SH-SY5Y (cell line): ENCODE measurements at regions not wholly inside any gene's neighbourhood (a gene's known extent, or its start where the extent isn't known, plus 50 kb on each side); places are given as distances from the start of the nearest gene placed in this dataset.

Experiments used
- GATA2 ChIP-seq: IDR thresholded peaks from 2 replicates; pipeline ENCODE4 v1.6.1; 2011; ENCODE audit warnings: mild to moderate bottlenecking, low read depth, low read length
- GATA3 ChIP-seq: IDR thresholded peaks from 2 replicates; pipeline ENCODE4 v1.6.1; 2011; ENCODE audit warnings: low read depth, mild to moderate bottlenecking, low read length, moderate library complexity

DNA sequence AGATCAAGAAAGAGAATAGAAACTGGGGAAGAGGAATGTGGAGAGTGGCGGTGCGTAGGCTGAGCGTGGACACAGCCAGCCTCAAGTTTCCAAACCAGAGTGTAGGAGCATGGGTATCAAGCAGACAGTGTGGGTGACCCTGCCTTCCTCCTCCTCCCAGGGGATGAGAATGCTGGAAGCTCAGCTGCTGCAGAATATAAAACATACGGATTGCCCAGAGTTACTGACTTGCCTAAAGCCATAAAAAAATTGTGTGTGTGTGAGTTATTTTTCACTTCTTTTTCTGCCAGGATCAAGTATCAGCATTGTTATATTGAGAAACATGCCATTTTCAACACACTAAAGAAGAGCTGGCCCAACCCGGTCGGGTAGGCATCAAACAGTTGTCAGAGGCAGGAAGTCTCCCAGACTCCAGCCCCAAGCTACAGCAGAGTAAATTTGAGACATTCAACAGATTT, 333.3 kb upstream of the ACVR2A start:
- no peak for TF ChIP-seq GATA2
- TF ChIP-seq GATA3: no peak
